Osteoblast (primary cell): ENCODE measurements at regions not wholly inside any gene's neighbourhood (a gene's known extent, or its start where the extent isn't known, plus 50 kb on each side); places are given as distances from the start of the nearest gene placed in this dataset.
A peak's percentile ranks its signal among the peaks of the same experiment; 100 is the strongest.

Experiments
- DNase-seq: peaks from one replicate; pipeline ENCODE4 v3.0.0; 2011; ENCODE audit warnings: low spot score, mixed read lengths; ENCODE audit not compliant: insufficient read length; ENCODE audit errors: missing footprints
- H2AFZ ChIP-seq: 2 replicates; pipeline ENCODE4 v1.6.0; 2011; ENCODE audit warnings: mild to moderate bottlenecking, low read length
- H3K27ac ChIP-seq: 2 replicates; pipeline ENCODE4 v1.5.1; 2011; ENCODE audit warnings: mild to moderate bottlenecking, low read depth, low read length, moderate library complexity
- H3K27me3 ChIP-seq: 2 replicates; pipeline ENCODE4 v1.6.0; 2012; ENCODE audit warnings: mild to moderate bottlenecking, control low read depth, inconsistent platforms, low read length, moderate library complexity; ENCODE audit not compliant: insufficient read depth
- H3K36me3 ChIP-seq: 2 replicates; pipeline ENCODE4 v1.5.1; 2011; ENCODE audit warnings: mild to moderate bottlenecking, low read length, control low read depth, moderate library complexity; ENCODE audit not compliant: insufficient read depth
- H3K4me1 ChIP-seq: 2 replicates; pipeline ENCODE4 v1.5.1; 2011; ENCODE audit warnings: mild to moderate bottlenecking, low read length, control low read depth, moderate library complexity; ENCODE audit not compliant: insufficient read depth
- H3K4me2 ChIP-seq: 2 replicates; pipeline ENCODE4 v1.6.0; 2011; ENCODE audit warnings: mild to moderate bottlenecking, low read length; ENCODE audit not compliant: insufficient read depth
- H3K4me3 ChIP-seq: fragments of 200-600 bp; sonication (generic); 3 replicates; pipeline ENCODE4 v1.5.1; 2012; ENCODE audit warnings: mild to moderate bottlenecking, low read length, inconsistent platforms; ENCODE audit not compliant: insufficient read depth
- H3K79me2 ChIP-seq: 2 replicates; pipeline ENCODE4 v1.6.0; 2012; ENCODE audit warnings: mild to moderate bottlenecking, low read length, control low read depth, inconsistent platforms; ENCODE audit not compliant: insufficient read depth
- H3K9me3 ChIP-seq: 2 replicates; pipeline ENCODE4 v1.5.1; 2011; ENCODE audit warnings: low read depth, low read length, control low read depth
- H4K20me1 ChIP-seq: 2 replicates; pipeline ENCODE4 v1.6.0; 2012; ENCODE audit warnings: mild to moderate bottlenecking, low read length, control low read depth; ENCODE audit not compliant: insufficient read depth
- CTCF ChIP-seq: IDR thresholded peaks from 2 replicates; pipeline ENCODE4 v1.5.1; 2011; ENCODE audit warnings: mild to moderate bottlenecking, low read depth, low read length, moderate library complexity; ENCODE audit errors: extremely low read depth

- no peak for TF ChIP-seq CTCF
- Histone ChIP-seq H3K9me3 (no peaks in the 10 kb centered on the region), H3K36me3 (no peaks in the 10 kb centered on the region), H3K4me3 (no peak overlapping the region), H3K4me1 (no peaks in the 10 kb centered on the region), H2AFZ (no peak overlapping the region), H4K20me1 (no peaks in the 10 kb centered on the region), H3K27me3 (no peaks in the 10 kb centered on the region), H3K4me2 (no peak overlapping the region), H3K27ac (no peak overlapping the region), H3K79me2 (no peaks in the 10 kb centered on the region)
- no peak for DNase-seq
Measured at GRCh38 chr7:86592185-86592584, 51.5 kb upstream of the GRM3 start.

- Histone ChIP-seq H3K27me3 (no peaks in the 10 kb centered on the region), H3K4me3 (no peak overlapping the region), H2AFZ (no peak overlapping the region), H3K27ac (no peak overlapping the region), H3K79me2 (no peaks in the 10 kb centered on the region), H3K9me3 (no peaks in the 10 kb centered on the region), H3K4me1 (no peaks in the 10 kb centered on the region), H3K36me3 (no peaks in the 10 kb centered on the region), H4K20me1 (no peaks in the 10 kb centered on the region), H3K4me2 (no peak overlapping the region)
- TF ChIP-seq CTCF, result no peak
- no peak for DNase-seq
Measured at GRCh38 chr7:86574006-86574405, 69.7 kb upstream of the GRM3 start.

- Histone ChIP-seq H3K27ac (no peak overlapping the region), H4K20me1 (no peaks in the 10 kb centered on the region), H3K4me3 (no peak overlapping the region), H3K36me3 (no peaks in the 10 kb centered on the region), H3K4me2 (no peak overlapping the region), H3K79me2 (no peaks in the 10 kb centered on the region), H3K9me3 (no peaks in the 10 kb centered on the region), H2AFZ (no peak overlapping the region), H3K27me3 (no peaks in the 10 kb centered on the region), H3K4me1 (no peaks in the 10 kb centered on the region)
- no peak for TF ChIP-seq CTCF
- no peak for DNase-seq
Measured at GRCh38 chr7:86558680-86559501, 84.8 kb upstream of the GRM3 start.

- DNase-seq, result peak; percentile 10
- Histone ChIP-seq H3K36me3 (no peaks in the 10 kb centered on the region), H3K79me2 (no peaks in the 10 kb centered on the region), H4K20me1 (no peaks in the 10 kb centered on the region), H3K4me2 (no peak overlapping the region), H3K4me1 (no peaks in the 10 kb centered on the region), H2AFZ (no peak overlapping the region), H3K9me3 (peaks cover 4% of the 10 kb centered on the region), H3K27me3 (no peaks in the 10 kb centered on the region), H3K4me3 (no peak overlapping the region), H3K27ac (no peak overlapping the region)
- TF ChIP-seq CTCF, result no peak
Measured at GRCh38 chr7:86534641-86535040, 109.1 kb upstream of the GRM3 start.
